ENCODE measurements at regions not wholly inside any gene's neighbourhood (a gene's known extent, or its start where the extent isn't known, plus 50 kb on each side); places are given as distances from the start of the nearest gene placed in this dataset.
"Not testable (repeated sequence)": the region's sequence is repeated elsewhere in the genome, so short reads cannot be mapped to it uniquely, and the experiment has no call there.

DNA sequence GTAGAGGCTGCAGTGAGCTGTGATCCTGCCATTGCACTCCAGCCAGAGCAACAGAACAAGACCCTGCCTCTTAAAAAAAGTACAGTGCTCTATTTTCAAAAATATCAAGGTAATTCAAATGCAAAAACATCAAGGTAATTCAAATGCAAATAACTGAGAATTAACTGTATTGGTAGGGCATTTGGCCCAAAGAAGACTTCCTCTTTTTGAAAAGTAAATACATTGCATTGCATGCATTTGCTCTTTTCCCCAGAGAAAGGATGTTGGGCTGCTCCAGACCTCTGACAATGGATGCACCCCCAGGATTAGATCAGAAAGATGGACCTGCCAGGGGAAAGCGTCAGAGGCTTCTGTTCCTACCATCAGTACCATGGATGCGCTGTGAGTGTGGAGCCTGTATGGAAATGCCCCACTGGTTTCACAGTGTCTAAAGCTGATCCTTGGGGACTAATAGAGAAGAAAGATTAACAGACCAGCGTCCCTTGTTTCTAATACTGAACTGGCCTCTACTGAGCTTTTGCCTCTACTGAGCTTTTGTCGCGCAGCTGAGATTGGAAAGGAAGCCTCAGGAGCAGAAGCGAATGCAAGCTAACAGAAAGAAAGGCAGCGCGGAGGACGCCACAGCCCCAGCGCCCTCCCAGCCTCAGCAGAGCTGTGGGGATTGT, 93.5 kb upstream of the LYZL2 start:
- H3K27ac ChIP-seq, result no peak overlapping the region
- no peak overlapping the region for H3K4me3 ChIP-seq
- H3K9me3 ChIP-seq, result no peaks in the 10 kb centered on the region
- H3K4me1 ChIP-seq, result no peaks in the 10 kb centered on the region
- DNase-seq, result no peak
- intact Hi-C loops (cut with DNase I), result no loop called here
- no peak for ATAC-seq
- TF ChIP-seq, protein P1, sequence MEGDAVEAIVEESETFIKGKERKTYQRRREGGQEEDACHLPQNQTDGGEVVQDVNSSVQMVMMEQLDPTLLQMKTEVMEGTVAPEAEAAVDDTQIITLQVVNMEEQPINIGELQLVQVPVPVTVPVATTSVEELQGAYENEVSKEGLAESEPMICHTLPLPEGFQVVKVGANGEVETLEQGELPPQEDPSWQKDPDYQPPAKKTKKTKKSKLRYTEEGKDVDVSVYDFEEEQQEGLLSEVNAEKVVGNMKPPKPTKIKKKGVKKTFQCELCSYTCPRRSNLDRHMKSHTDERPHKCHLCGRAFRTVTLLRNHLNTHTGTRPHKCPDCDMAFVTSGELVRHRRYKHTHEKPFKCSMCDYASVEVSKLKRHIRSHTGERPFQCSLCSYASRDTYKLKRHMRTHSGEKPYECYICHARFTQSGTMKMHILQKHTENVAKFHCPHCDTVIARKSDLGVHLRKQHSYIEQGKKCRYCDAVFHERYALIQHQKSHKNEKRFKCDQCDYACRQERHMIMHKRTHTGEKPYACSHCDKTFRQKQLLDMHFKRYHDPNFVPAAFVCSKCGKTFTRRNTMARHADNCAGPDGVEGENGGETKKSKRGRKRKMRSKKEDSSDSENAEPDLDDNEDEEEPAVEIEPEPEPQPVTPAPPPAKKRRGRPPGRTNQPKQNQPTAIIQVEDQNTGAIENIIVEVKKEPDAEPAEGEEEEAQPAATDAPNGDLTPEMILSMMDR (IDR thresholded peaks at IDR 0.05), result no peak
- TF ChIP-seq POLR2A (IDR thresholded peaks at IDR 0.05), result no peak
- H3K36me3 ChIP-seq (replicated peaks in 1 of 2; ENCODE audit: insufficient read depth in 1 of 2, low read depth in 2 of 2), result no peaks in the 10 kb centered on the region
- 67 to 80% methylated on average over 10 of the region's 10 CpGs for WGBS, 2 donors
- no peaks in the 10 kb centered on the region for H3K27me3 ChIP-seq

DNA sequence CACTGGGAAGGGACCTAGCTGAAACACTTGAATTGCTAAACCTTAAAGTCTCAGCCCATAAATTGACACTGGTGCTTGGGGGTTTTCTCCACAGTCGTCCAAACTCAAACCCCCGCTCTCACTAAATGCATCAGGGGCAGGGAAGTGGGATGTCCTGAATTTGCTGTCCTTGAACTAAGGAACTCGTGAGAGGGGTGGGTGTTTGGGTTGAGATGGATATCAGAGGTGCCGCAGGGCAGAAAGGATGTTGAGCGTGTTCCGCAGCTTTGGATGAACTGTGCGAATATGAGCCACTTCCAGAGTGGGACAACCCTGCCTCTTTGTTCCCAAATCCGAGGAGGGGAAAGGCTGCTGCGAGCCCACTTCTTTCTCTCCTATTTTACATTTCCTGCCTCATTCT, 90.3 kb upstream of the LYZL2 start:
- ATAC-seq (no peak), DNase-seq (no peak)
- Histone ChIP-seq H3K36me3 (replicated peaks in 1 of 2; ENCODE audit: insufficient read depth in 1 of 2, low read depth in 2 of 2) (no peaks in the 10 kb centered on the region), H3K4me1 (no peaks in the 10 kb centered on the region), H3K4me3 (no peak overlapping the region), H3K27me3 (no peaks in the 10 kb centered on the region), H3K9me3 (no peaks in the 10 kb centered on the region), H3K27ac (no peak overlapping the region)
- no peak for TF ChIP-seq POLR2A (IDR thresholded peaks at IDR 0.05)
- TF ChIP-seq, protein P1 (IDR thresholded peaks at IDR 0.05), result no peak
- intact Hi-C loops (cut with DNase I), result no loop called here
- WGBS, 2 donors, result 50 to 53% methylated on average over 9 of the region's 9 CpGs

DNA sequence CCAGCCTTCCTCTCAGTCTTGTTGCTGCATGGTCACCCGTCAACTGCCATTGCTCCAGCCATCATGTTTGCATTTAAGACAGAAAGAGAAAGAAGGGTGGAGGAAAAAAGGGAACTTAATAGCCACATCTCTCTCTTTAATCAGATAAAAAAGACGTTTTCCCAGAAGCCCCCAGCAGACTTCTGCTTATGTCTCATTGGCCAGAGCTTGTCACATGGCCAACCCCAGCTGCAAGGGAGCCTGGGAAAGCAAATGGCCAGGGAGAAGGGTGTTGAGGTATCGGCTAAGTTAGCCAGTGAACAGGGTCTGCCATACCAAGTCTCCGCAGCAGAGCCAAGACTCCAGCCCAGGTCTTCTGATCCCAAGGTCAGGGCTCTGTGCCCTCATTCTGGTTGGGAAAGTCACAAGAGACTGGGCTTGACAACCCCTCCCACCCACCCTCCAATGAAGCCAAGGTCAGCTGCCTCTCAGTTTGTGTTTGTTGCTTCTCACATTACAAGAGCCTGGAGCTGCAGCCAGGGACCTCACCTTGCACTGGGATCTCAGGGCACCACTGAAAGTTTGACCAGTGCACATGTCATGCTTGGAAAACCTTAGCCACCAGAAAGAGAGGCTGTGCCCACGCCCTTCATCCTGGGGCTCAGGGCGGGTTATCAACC, 80.3 kb upstream of the LYZL2 start:
- intact Hi-C loops (cut with DNase I), result no loop called here
- no peaks in the 10 kb centered on the region for H3K9me3 ChIP-seq
- H3K4me3 ChIP-seq, result no peak overlapping the region
- no peak overlapping the region for H3K27ac ChIP-seq
- WGBS, 2 donors, result 71 to 72% methylated on average over 4 to 6 of the region's 6 CpGs
- H3K27me3 ChIP-seq, result no peaks in the 10 kb centered on the region
- ATAC-seq (no peak), DNase-seq (no peak)
- TF ChIP-seq, protein P1 (IDR thresholded peaks at IDR 0.05), result no peak
- TF ChIP-seq POLR2A (IDR thresholded peaks at IDR 0.05), result no peak
- H3K4me1 ChIP-seq, result no peaks in the 10 kb centered on the region
- H3K36me3 ChIP-seq (replicated peaks in 1 of 2; ENCODE audit: insufficient read depth in 1 of 2, low read depth in 2 of 2), result no peaks in the 10 kb centered on the region

DNA sequence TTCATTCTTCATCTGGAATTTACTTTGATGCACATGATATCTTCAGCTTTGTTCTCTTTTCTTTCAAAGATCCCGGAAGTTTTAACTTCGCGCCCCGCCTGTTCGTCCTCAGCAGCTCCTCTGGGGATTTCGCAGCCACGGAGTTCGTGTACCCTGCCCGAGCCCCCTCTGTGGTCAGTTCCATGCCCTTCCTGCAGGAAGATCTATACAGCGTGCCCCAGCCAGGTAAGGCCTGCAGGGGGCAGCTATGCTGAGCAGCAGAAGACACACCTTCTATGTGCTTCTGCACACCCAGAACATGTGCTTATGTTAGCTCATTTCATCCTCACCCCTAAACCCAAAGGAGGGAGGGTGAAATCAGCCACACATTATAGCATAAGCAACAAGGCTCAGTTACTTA, 79.7 kb upstream of the LYZL2 start:
- no peak for TF ChIP-seq POLR2A (IDR thresholded peaks at IDR 0.05)
- TF ChIP-seq, protein P1 (IDR thresholded peaks at IDR 0.05), result no peak
- intact Hi-C loops (cut with DNase I), result no loop called here
- H3K36me3 ChIP-seq (replicated peaks in 1 of 2; ENCODE audit: insufficient read depth in 1 of 2, low read depth in 2 of 2), result no peaks in the 10 kb centered on the region
- no peaks in the 10 kb centered on the region for H3K27me3 ChIP-seq
- no peak overlapping the region for H3K4me3 ChIP-seq
- H3K9me3 ChIP-seq, result no peaks in the 10 kb centered on the region
- no peaks in the 10 kb centered on the region for H3K4me1 ChIP-seq
- no peak overlapping the region for H3K27ac ChIP-seq
- ATAC-seq (no peak), DNase-seq (no peak)
- 80 to 89% methylated on average over 10 of the region's 10 CpGs for WGBS, 2 donors

DNA sequence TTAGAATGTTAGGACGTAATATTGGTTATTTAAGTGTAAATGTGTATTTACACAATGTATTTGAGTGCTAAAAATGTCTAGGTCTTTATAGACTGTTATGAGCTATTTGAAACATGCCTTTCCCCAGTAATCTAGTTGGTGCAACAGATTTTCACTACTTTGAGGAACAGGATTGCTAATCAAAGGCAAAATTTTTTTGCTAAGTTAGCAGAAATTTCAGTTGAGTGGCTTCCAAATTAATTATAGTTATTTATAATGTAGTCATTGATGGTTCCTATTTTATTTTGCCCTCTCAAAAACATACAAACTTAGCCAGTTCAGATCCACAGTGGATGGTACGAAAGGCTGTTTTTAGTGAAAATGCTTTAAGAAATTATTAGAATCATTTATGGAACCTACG, 78.7 kb upstream of the LYZL2 start:
- no peaks in the 10 kb centered on the region for H3K4me1 ChIP-seq
- no peak for ATAC-seq
- WGBS, 2 donors, result 86 to 91% methylated on average over 3 of the region's 3 CpGs
- H3K4me3 ChIP-seq, result no peak overlapping the region
- H3K36me3 ChIP-seq (replicated peaks in 1 of 2; ENCODE audit: insufficient read depth in 1 of 2, low read depth in 2 of 2), result no peaks in the 10 kb centered on the region
- H3K27ac ChIP-seq, result no peak overlapping the region
- intact Hi-C loops (cut with DNase I), result no loop called here
- H3K9me3 ChIP-seq, result no peaks in the 10 kb centered on the region
- no peak for DNase-seq
- H3K27me3 ChIP-seq, result no peaks in the 10 kb centered on the region
- no peak for TF ChIP-seq POLR2A (IDR thresholded peaks at IDR 0.05)
- TF ChIP-seq, protein P1 (IDR thresholded peaks at IDR 0.05), result no peak

DNA sequence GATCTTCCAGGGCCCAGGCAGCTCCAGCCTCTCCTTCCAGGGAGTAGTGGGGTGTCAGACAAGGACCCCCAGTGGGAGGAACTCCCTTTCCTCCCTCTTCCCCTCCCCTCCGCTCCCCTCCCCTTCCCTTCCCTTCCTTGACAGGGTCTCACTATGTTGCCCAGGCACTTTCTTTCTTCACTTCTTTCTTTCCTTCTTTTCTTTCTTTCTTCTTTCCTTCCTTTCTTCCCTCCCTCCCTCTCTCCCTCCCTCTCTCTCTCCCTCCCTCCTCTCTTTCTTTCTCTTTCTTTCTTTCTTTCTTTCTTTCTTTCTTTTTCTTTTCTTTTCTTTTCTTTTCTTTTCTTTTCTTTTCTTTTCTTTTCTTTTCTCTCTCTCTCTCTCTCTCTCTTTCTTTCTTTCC, 76.6 kb upstream of the LYZL2 start:
- not testable (repeated sequence) for ATAC-seq, DNase-seq

More for the DNA sequence above, 76.6 kb upstream of the LYZL2 start:
- H3K36me3 ChIP-seq (replicated peaks in 1 of 2; ENCODE audit: insufficient read depth in 1 of 2, low read depth in 2 of 2); H3K27me3 ChIP-seq; intact Hi-C loops (cut with DNase I); H3K4me3 ChIP-seq; H3K9me3 ChIP-seq; H3K4me1 ChIP-seq; H3K27ac ChIP-seq: not testable (repeated sequence)
- WGBS, 2 donors, result 100% methylated on average over 1 of the region's 1 CpG
